Rectal smooth muscle tissue (tissue), 1 donor: ENCODE measurements at regions not wholly inside any gene's neighbourhood (a gene's known extent, or its start where the extent isn't known, plus 50 kb on each side); places are given as distances from the start of the nearest gene placed in this dataset.
"Not testable (repeated sequence)": the region's sequence is repeated elsewhere in the genome, so short reads cannot be mapped to it uniquely, and the experiment has no call there.

Experiments
- H3K27ac ChIP-seq: one replicate; pipeline ENCODE4 v1.7.0; 2013; ENCODE audit warnings: low read depth, low read length, inconsistent platforms
- H3K27me3 ChIP-seq: one replicate; pipeline ENCODE4 v1.7.0; 2013; ENCODE audit warnings: low read length; ENCODE audit not compliant: control insufficient read depth, insufficient read depth
- H3K36me3 ChIP-seq: one replicate; pipeline ENCODE4 v1.7.0; 2013; ENCODE audit warnings: low read length; ENCODE audit not compliant: control insufficient read depth, insufficient read depth
- H3K4me1 ChIP-seq: one replicate; pipeline ENCODE4 v1.7.0; 2013; ENCODE audit warnings: low read length; ENCODE audit not compliant: control insufficient read depth, insufficient read depth
- H3K4me3 ChIP-seq: one replicate; pipeline ENCODE4 v1.7.0; 2013; ENCODE audit warnings: low read length
- H3K9ac ChIP-seq: one replicate; pipeline ENCODE4 v1.7.0; 2013; ENCODE audit warnings: low read length

GRCh38 chr3:132084982-132085381, 50.2 kb upstream of the CPNE4 start:
- Histone ChIP-seq H3K36me3 (no peaks in the 10 kb centered on the region), H3K9ac (no peak overlapping the region), H3K4me3 (no peak overlapping the region), H3K4me1 (no peaks in the 10 kb centered on the region), H3K27me3 (no peaks in the 10 kb centered on the region), H3K27ac (no peak overlapping the region)

GRCh38 chr3:132087356-132087755, 52.5 kb upstream of the CPNE4 start:
- no peaks in the 10 kb centered on the region for H3K27me3 ChIP-seq
- H3K9ac ChIP-seq, result no peak overlapping the region
- H3K4me1 ChIP-seq, result no peaks in the 10 kb centered on the region
- H3K27ac ChIP-seq, result no peak overlapping the region
- no peak overlapping the region for H3K4me3 ChIP-seq
- H3K36me3 ChIP-seq, result no peaks in the 10 kb centered on the region

- no peak overlapping the region for H3K27ac ChIP-seq
- H3K4me1 ChIP-seq, result no peaks in the 10 kb centered on the region
- no peak overlapping the region for H3K4me3 ChIP-seq
- no peaks in the 10 kb centered on the region for H3K27me3 ChIP-seq
- no peak overlapping the region for H3K9ac ChIP-seq
- H3K36me3 ChIP-seq, result no peaks in the 10 kb centered on the region
Observed at GRCh38 chr3:132088291-132088690, 53.5 kb upstream of the CPNE4 start.

GRCh38 chr3:132090921-132091320, 56.1 kb upstream of the CPNE4 start:
- H3K27me3 ChIP-seq, result no peaks in the 10 kb centered on the region

GRCh38 chr3:132116601-132117000, 81.8 kb upstream of the CPNE4 start:
- Histone ChIP-seq H3K27ac (no peak overlapping the region), H3K36me3 (no peaks in the 10 kb centered on the region), H3K9ac (no peak overlapping the region)

More at GRCh38 chr3:132090921-132091320, 56.1 kb upstream of the CPNE4 start:
- H3K27ac ChIP-seq, result no peak overlapping the region
- H3K9ac ChIP-seq, result no peak overlapping the region
- no peaks in the 10 kb centered on the region for H3K36me3 ChIP-seq
- no peaks in the 10 kb centered on the region for H3K4me1 ChIP-seq
- H3K4me3 ChIP-seq, result no peak overlapping the region

GRCh38 chr3:132117642-132118041, 82.8 kb upstream of the CPNE4 start:
- Histone ChIP-seq H3K9ac (no peak overlapping the region), H3K27ac (no peak overlapping the region), H3K27me3 (no peaks in the 10 kb centered on the region), H3K36me3 (no peaks in the 10 kb centered on the region), H3K4me3 (no peak overlapping the region), H3K4me1 (no peaks in the 10 kb centered on the region)

More at GRCh38 chr3:132116601-132117000, 81.8 kb upstream of the CPNE4 start:
- no peak overlapping the region for H3K4me3 ChIP-seq
- H3K4me1 ChIP-seq, result no peaks in the 10 kb centered on the region
- H3K27me3 ChIP-seq, result no peaks in the 10 kb centered on the region

GRCh38 chr3:132119531-132119930, 84.7 kb upstream of the CPNE4 start:
- H3K27ac ChIP-seq, result no peak overlapping the region
- H3K36me3 ChIP-seq, result no peaks in the 10 kb centered on the region
- H3K9ac ChIP-seq, result no peak overlapping the region

GRCh38 chr3:132124096-132124495, 89.3 kb upstream of the CPNE4 start:
- Histone ChIP-seq H3K27ac (no peak overlapping the region), H3K36me3 (no peaks in the 10 kb centered on the region), H3K27me3 (no peaks in the 10 kb centered on the region), H3K4me1 (no peaks in the 10 kb centered on the region), H3K9ac (no peak overlapping the region), H3K4me3 (no peak overlapping the region)

More at GRCh38 chr3:132119531-132119930, 84.7 kb upstream of the CPNE4 start:
- no peak overlapping the region for H3K4me3 ChIP-seq
- no peaks in the 10 kb centered on the region for H3K27me3 ChIP-seq
- no peaks in the 10 kb centered on the region for H3K4me1 ChIP-seq

GRCh38 chr3:132124651-132125284, 90.0 kb upstream of the CPNE4 start:
- no peaks in the 10 kb centered on the region for H3K36me3 ChIP-seq
- no peaks in the 10 kb centered on the region for H3K4me1 ChIP-seq
- H3K4me3 ChIP-seq, result no peak overlapping the region
- H3K27ac ChIP-seq, result no peak overlapping the region
- H3K9ac ChIP-seq, result no peak overlapping the region
- no peaks in the 10 kb centered on the region for H3K27me3 ChIP-seq

- Histone ChIP-seq H3K4me1 (no peaks in the 10 kb centered on the region), H3K9ac (no peak overlapping the region), H3K27ac (no peak overlapping the region), H3K4me3 (no peak overlapping the region), H3K27me3 (no peaks in the 10 kb centered on the region), H3K36me3 (no peaks in the 10 kb centered on the region)
Observed at GRCh38 chr3:132134611-132135010, 99.8 kb upstream of the CPNE4 start.

GRCh38 chr3:132135628-132136333, 101.0 kb upstream of the CPNE4 start:
- H3K27ac ChIP-seq, result no peak overlapping the region
- no peak overlapping the region for H3K4me3 ChIP-seq
- no peaks in the 10 kb centered on the region for H3K27me3 ChIP-seq
- H3K36me3 ChIP-seq, result no peaks in the 10 kb centered on the region
- H3K4me1 ChIP-seq, result no peaks in the 10 kb centered on the region
- H3K9ac ChIP-seq, result no peak overlapping the region

GRCh38 chr3:132136334-132136716, 101.5 kb upstream of the CPNE4 start:
- Histone ChIP-seq H3K36me3 (no peaks in the 10 kb centered on the region), H3K9ac (no peak overlapping the region), H3K27ac (no peak overlapping the region), H3K4me1 (no peaks in the 10 kb centered on the region), H3K27me3 (no peaks in the 10 kb centered on the region), H3K4me3 (no peak overlapping the region)

GRCh38 chr3:132136902-132137301, 102.1 kb upstream of the CPNE4 start:
- not testable (repeated sequence) for H3K4me1 ChIP-seq, H3K9ac ChIP-seq, H3K4me3 ChIP-seq, H3K27me3 ChIP-seq, H3K27ac ChIP-seq, H3K36me3 ChIP-seq
